Gastrocnemius medialis (tissue), 4 donors: ENCODE measurements at regions not wholly inside any gene's neighbourhood (a gene's known extent, or its start where the extent isn't known, plus 50 kb on each side); places are given as distances from the start of the nearest gene placed in this dataset.

Experiments used
- CTCF ChIP-seq, 5 experiments: fragments of 450-650 bp in 3 of 5; fragments of 200-600 bp in 2 of 5; sonication (generic) in 2 of 5; IDR thresholded peaks in 4 of 5; conservative IDR thresholded peaks in 1 of 5; 1 replicate in 4 of 5; 2 replicates in 1 of 5; pipeline ENCODE4 v1.5.1; 2016 to 2019; ENCODE audit warnings: antibody characterized with exemption in 5 of 5, mild to moderate bottlenecking in 3 of 5, moderate library complexity in 3 of 5
- POLR2A ChIP-seq, 2 donors: fragments of 450-650 bp; IDR thresholded peaks; one replicate each; pipeline ENCODE4 v1.6.1; 2017; ENCODE audit warnings: antibody characterized with exemption in 2 of 2, mild to moderate bottlenecking in 2 of 2, moderate library complexity in 2 of 2

GRCh38 chr9:113720495-113720894, 155.6 kb upstream of the ZNF618 start:
- no peak for TF ChIP-seq CTCF (IDR thresholded peaks at IDR 0.05 in 4 of 5, conservative IDR thresholded peaks at IDR 0.05 in 1 of 5)
- no peak for TF ChIP-seq POLR2A (IDR thresholded peaks at IDR 0.05)
